ENCODE measurements at regions not wholly inside any gene's neighbourhood (a gene's known extent, or its start where the extent isn't known, plus 50 kb on each side); places are given as distances from the start of the nearest gene placed in this dataset.

DNA sequence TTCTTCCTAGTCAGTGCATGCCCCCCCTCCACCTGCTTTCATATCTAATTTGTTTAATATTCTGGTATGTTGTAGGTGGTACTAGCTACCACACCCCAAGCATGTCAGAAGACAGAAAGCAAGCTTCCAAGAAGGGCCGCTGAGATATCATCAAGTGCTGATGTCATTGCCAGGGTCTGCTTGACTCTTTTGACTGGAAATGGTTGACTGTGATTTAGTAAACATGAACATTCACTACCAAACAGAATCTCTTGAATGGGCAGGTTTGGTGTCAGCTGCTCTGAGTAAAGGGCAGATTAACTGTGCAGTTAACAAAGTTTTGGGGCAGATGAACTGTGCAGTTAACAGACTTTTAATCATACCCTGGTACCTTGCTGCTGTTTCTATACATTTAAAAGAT is 244.2 kb upstream of the SATB1 start:
- TF ChIP-seq, protein P1, sequence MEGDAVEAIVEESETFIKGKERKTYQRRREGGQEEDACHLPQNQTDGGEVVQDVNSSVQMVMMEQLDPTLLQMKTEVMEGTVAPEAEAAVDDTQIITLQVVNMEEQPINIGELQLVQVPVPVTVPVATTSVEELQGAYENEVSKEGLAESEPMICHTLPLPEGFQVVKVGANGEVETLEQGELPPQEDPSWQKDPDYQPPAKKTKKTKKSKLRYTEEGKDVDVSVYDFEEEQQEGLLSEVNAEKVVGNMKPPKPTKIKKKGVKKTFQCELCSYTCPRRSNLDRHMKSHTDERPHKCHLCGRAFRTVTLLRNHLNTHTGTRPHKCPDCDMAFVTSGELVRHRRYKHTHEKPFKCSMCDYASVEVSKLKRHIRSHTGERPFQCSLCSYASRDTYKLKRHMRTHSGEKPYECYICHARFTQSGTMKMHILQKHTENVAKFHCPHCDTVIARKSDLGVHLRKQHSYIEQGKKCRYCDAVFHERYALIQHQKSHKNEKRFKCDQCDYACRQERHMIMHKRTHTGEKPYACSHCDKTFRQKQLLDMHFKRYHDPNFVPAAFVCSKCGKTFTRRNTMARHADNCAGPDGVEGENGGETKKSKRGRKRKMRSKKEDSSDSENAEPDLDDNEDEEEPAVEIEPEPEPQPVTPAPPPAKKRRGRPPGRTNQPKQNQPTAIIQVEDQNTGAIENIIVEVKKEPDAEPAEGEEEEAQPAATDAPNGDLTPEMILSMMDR (IDR thresholded peaks at IDR 0.05 in 8 of 11, conservative IDR thresholded peaks at IDR 0.05 in 3 of 11) = no peak
- TF ChIP-seq POLR2A (IDR thresholded peaks at IDR 0.05) = no peak
- no peak for TF ChIP-seq POLR2AphosphoS5 (IDR thresholded peaks at IDR 0.05)

Data from spleen (tissue), 7 donors.